ENCODE measurements at regions not wholly inside any gene's neighbourhood (a gene's known extent, or its start where the extent isn't known, plus 50 kb on each side); places are given as distances from the start of the nearest gene placed in this dataset.
"Not testable (repeated sequence)": the region's sequence is repeated elsewhere in the genome, so short reads cannot be mapped to it uniquely, and the experiment has no call there.

- H3K27ac ChIP-seq (ENCODE audit: extremely low read depth, low read depth, low read length); ATAC-seq; CTCF ChIA-PET (ENCODE audit: low intra/inter-chr PET ratio); H3K79me2 ChIP-seq (ENCODE audit: control insufficient read depth, insufficient read depth, low read length); BruUV-seq (replicated peaks); H3K9me1 ChIP-seq (ENCODE audit: control insufficient read depth, insufficient read depth, low read length); H3K4me3 ChIP-seq; H3K36me3 ChIP-seq (ENCODE audit: control insufficient read depth, insufficient read depth, low read length); H3K4me2 ChIP-seq (ENCODE audit: insufficient read depth, low read length); H3K9ac ChIP-seq (ENCODE audit: insufficient read depth in 1 of 2, low read depth in 2 of 2, low read length in 2 of 2); in situ Hi-C loops (cut with MboI); DNase-seq (ENCODE audit: extremely low read depth in 1 of 4, low spot score in 3 of 4); FAIRE-seq; POLR2A ChIA-PET; H4K20me1 ChIP-seq (replicated peaks; ENCODE audit: control insufficient read depth, insufficient read depth, low read length); intact Hi-C loops (cut with micrococcal nuclease); H3K4me1 ChIP-seq (replicated peaks in 1 of 2; ENCODE audit: control insufficient read depth in 2 of 2, insufficient read depth in 2 of 2, low read length in 2 of 2); H3K27me3 ChIP-seq (ENCODE audit: control insufficient read depth in 2 of 2, insufficient read depth in 2 of 2, low read length in 2 of 2); H3K9me3 ChIP-seq (replicated peaks; ENCODE audit: control insufficient read depth, insufficient read depth, low read depth, low read length); H2AFZ ChIP-seq (ENCODE audit: low read depth, low read length): not testable (repeated sequence)
- 45% methylated on average over 4 of the region's 6 CpGs for WGBS (ENCODE audit: insufficient coverage, low coverage, missing lambda C conversion rate)
- TF ChIP-seq ZBTB40 (IDR thresholded peaks at IDR 0.05): peak; percentile 89
- TF ChIP-seq ZBTB40 (CRISPR knock-in tag; IDR thresholded peaks at IDR 0.05): peak; percentile 67
Observed at GRCh38 chr10:3917392-3917791, 132.4 kb upstream of the KLF6 start.

All from K562 (cell line).